CD14-positive monocyte (primary cell): ENCODE measurements at regions not wholly inside any gene's neighbourhood (a gene's known extent, or its start where the extent isn't known, plus 50 kb on each side); places are given as distances from the start of the nearest gene placed in this dataset.

Experiments used
- DNase-seq, 3 donors: peaks; one replicate each; pipeline ENCODE4 v3.0.0-alpha.2; 2011 to 2022
- H2AFZ ChIP-seq: 2 replicates; pipeline ENCODE4 v1.6.0; 2012; ENCODE audit warnings: mild to moderate bottlenecking, low read depth, low read length, inconsistent platforms; ENCODE audit not compliant: insufficient read depth, poor library complexity, severe bottlenecking
- H3K27ac ChIP-seq, 2 donors: 1 replicate in 1 of 2; 2 replicates in 1 of 2; pipeline ENCODE4 v1.5.1; 2012 to 2013; ENCODE audit warnings: low read length in 2 of 2, control low read depth in 1 of 2, inconsistent platforms in 1 of 2, low read depth in 1 of 2, mild to moderate bottlenecking in 1 of 2
- H3K27me3 ChIP-seq, 2 donors: one replicate each; pipeline versions ENCODE4 v1.6.0 to v1.6.1; 2011 to 2013; ENCODE audit warnings: low read length in 2 of 2; ENCODE audit not compliant: control insufficient read depth in 2 of 2, insufficient read depth in 2 of 2
- H3K36me3 ChIP-seq, 2 donors: replicated peaks in 1 of 2; 1 replicate in 1 of 2; 2 replicates in 1 of 2; pipeline versions ENCODE4 v1.5.1 to v1.6.1; 2012 to 2013; ENCODE audit warnings: low read length in 2 of 2, control low read depth in 1 of 2, inconsistent platforms in 1 of 2, mild to moderate bottlenecking in 1 of 2; ENCODE audit not compliant: insufficient read depth in 2 of 2, control insufficient read depth in 1 of 2
- H3K4me1 ChIP-seq, 2 donors: 1 replicate in 1 of 2; 2 replicates in 1 of 2; pipeline versions ENCODE4 v1.5.1 to v1.6.1; 2012 to 2013; ENCODE audit warnings: low read length in 2 of 2, control low read depth in 1 of 2, inconsistent platforms in 1 of 2, mild to moderate bottlenecking in 1 of 2, moderate library complexity in 1 of 2; ENCODE audit not compliant: insufficient read depth in 2 of 2, control insufficient read depth in 1 of 2
- H3K4me2 ChIP-seq: replicated peaks from 2 replicates; pipeline ENCODE3; 2012; ENCODE audit warnings: low read length, moderate library complexity, mild to moderate bottlenecking; ENCODE audit not compliant: poor library complexity, severe bottlenecking; ENCODE audit errors: extremely low read depth
- H3K4me3 ChIP-seq, 3 experiments: fragments of 200-600 bp in 1 of 3; sonication (generic) in 1 of 3; replicated peaks in 1 of 3; 1 replicate in 2 of 3; 2 replicates in 1 of 3; pipeline ENCODE4 v1.5.1; 2011 to 2013; ENCODE audit warnings: low read length in 3 of 3, mild to moderate bottlenecking in 3 of 3, control low read depth in 2 of 3, low read depth in 2 of 3, inconsistent platforms in 1 of 3, moderate library complexity in 1 of 3
- H3K79me2 ChIP-seq: 2 replicates; pipeline ENCODE4 v1.6.0; 2012; ENCODE audit warnings: mild to moderate bottlenecking, control low read depth, inconsistent platforms, low read length, moderate library complexity; ENCODE audit not compliant: insufficient read depth
- H3K9ac ChIP-seq: 2 replicates; pipeline ENCODE4 v1.6.0; 2017; ENCODE audit warnings: low read length, mild to moderate bottlenecking; ENCODE audit not compliant: insufficient read depth, poor library complexity, severe bottlenecking
- H3K9me3 ChIP-seq, 2 donors: replicated peaks in 1 of 2; 1 replicate in 1 of 2; 2 replicates in 1 of 2; pipeline versions ENCODE4 v1.5.1 to v1.6.1; 2012 to 2013; ENCODE audit warnings: low read length in 2 of 2, control low read depth in 1 of 2; ENCODE audit not compliant: control insufficient read depth in 1 of 2, insufficient read depth in 1 of 2
- H4K20me1 ChIP-seq: 2 replicates; pipeline ENCODE4 v1.6.0; 2012; ENCODE audit warnings: mild to moderate bottlenecking, low read length, control low read depth, moderate library complexity; ENCODE audit not compliant: insufficient read depth
- H3K27ac Mint-ChIP-seq, 7 donors: one replicate each; pipeline ENCODE4 v1.8.0; 2020; ENCODE audit warnings: mild to moderate bottlenecking in 7 of 7, mixed read lengths in 7 of 7, moderate library complexity in 6 of 7, inconsistent platforms in 2 of 7
- H3K27me3 Mint-ChIP-seq, 3 donors: one replicate each; pipeline ENCODE4 v1.8.0; 2021 to 2022; ENCODE audit warnings: low read depth in 3 of 3, mild to moderate bottlenecking in 3 of 3, mixed read lengths in 3 of 3, moderate library complexity in 3 of 3, inconsistent platforms in 1 of 3
- H3K36me3 Mint-ChIP-seq, 2 donors: one replicate each; pipeline ENCODE4 v1.8.0; 2020; ENCODE audit warnings: mixed read lengths in 2 of 2, inconsistent platforms in 1 of 2, mild to moderate bottlenecking in 1 of 2
- H3K4me1 Mint-ChIP-seq: one replicate; pipeline ENCODE4 v1.8.0; 2020; ENCODE audit warnings: mild to moderate bottlenecking, mixed read lengths
- H3K4me3 Mint-ChIP-seq, 2 donors: one replicate each; pipeline ENCODE4 v1.8.0; 2020; ENCODE audit warnings: mild to moderate bottlenecking in 2 of 2, mixed read lengths in 2 of 2, moderate library complexity in 1 of 2
- H3K9me3 Mint-ChIP-seq, 7 donors: one replicate each; pipeline ENCODE4 v1.8.0; 2020 to 2022; ENCODE audit warnings: mixed read lengths in 7 of 7, mild to moderate bottlenecking in 6 of 7, moderate library complexity in 6 of 7, inconsistent platforms in 2 of 7
- CTCF ChIP-seq: fragments of 200-600 bp; IDR thresholded peaks from one replicate; pipeline ENCODE4 v1.8.0; 2022; ENCODE audit warnings: antibody characterized with exemption, mild to moderate bottlenecking
- WGBS: methylation state at CpG from one replicate; pipeline ENCODE4 v1.1.5; 2013; ENCODE audit warnings: missing lambda C conversion rate; ENCODE audit not compliant: insufficient coverage; 5-methylcytosine and 5-hydroxymethylcytosine counted together
- intact Hi-C, 2 donors: fragments of 100-400 bp; cut with micrococcal nuclease; formaldehyde crosslinking; loops; one replicate each; pipeline versions ENCODE4 v1.15.0 to v1.15.1; 2023

- Mint-ChIP-seq H3K36me3 (no peaks in the 10 kb centered on the region), H3K9me3 (peaks cover 2 to 17% (median 6%) of the 10 kb centered on the region in 7 donors), H3K27me3 (peaks cover 0 to 2% (median 1%) of the 10 kb centered on the region in 3 donors), H3K4me3 (no peak overlapping the region), H3K4me1 (peaks cover 15% of the 10 kb centered on the region), H3K27ac (no peak overlapping the region)
- Histone ChIP-seq H3K4me2 (no peak overlapping the region), H3K36me3 (no peaks in the 10 kb centered on the region), H3K9ac (no peak overlapping the region), H2AFZ (no peak overlapping the region), H3K27ac (no peak overlapping the region), H3K27me3 (no peaks in the 10 kb centered on the region), H3K4me3 (no peak overlapping the region), H3K4me1 (peaks cover 5 to 8% of the 10 kb centered on the region in 2 donors), H3K9me3 (peaks cover 0 to 2% of the 10 kb centered on the region in 2 donors), H3K79me2 (no peaks in the 10 kb centered on the region), H4K20me1 (no peaks in the 10 kb centered on the region)
- intact Hi-C loops = no loop called here
- TF ChIP-seq CTCF = no peak
- 100% methylated on average over 1 of the region's 2 CpGs for WGBS
- no peak for DNase-seq
Measured at GRCh38 chr1:24250791-24251190, 63.7 kb upstream of the IFNLR1 start.

GRCh38 chr1:24250224-24250623 lies 63.1 kb upstream of the IFNLR1 start:
- Mint-ChIP-seq H3K27me3 (peaks cover 0 to 3% (median 2%) of the 10 kb centered on the region in 3 donors), H3K36me3 (no peaks in the 10 kb centered on the region), H3K27ac (no peak overlapping the region), H3K4me3 (no peak overlapping the region), H3K9me3 (peaks cover 2 to 17% (median 6%) of the 10 kb centered on the region in 7 donors), H3K4me1 (peaks cover 9% of the 10 kb centered on the region)
- peaks cover 0 to 2% of the 10 kb centered on the region in 2 donors for H3K9me3 ChIP-seq
- no peak overlapping the region for H3K4me3 ChIP-seq
- TF ChIP-seq CTCF = no peak
- no peak overlapping the region for H3K9ac ChIP-seq
- H3K27ac ChIP-seq = no peak overlapping the region
- H3K4me2 ChIP-seq = no peak overlapping the region
- DNase-seq = no peak
- H4K20me1 ChIP-seq = no peaks in the 10 kb centered on the region
- no peaks in the 10 kb centered on the region for H3K79me2 ChIP-seq
- intact Hi-C loops = no loop called here
- H3K27me3 ChIP-seq = no peaks in the 10 kb centered on the region
- peaks cover 2 to 5% of the 10 kb centered on the region in 2 donors for H3K4me1 ChIP-seq
- WGBS = no CpG with 5 or more reads among the region's 2 CpGs
- H3K36me3 ChIP-seq = no peaks in the 10 kb centered on the region
- H2AFZ ChIP-seq = no peak overlapping the region
